Limb (tissue), 2 donors: ENCODE measurements at regions not wholly inside any gene's neighbourhood (a gene's known extent, or its start where the extent isn't known, plus 50 kb on each side); places are given as distances from the start of the nearest gene placed in this dataset.

Experiments
- DNase-seq, 2 donors: peaks; one replicate each; pipeline ENCODE4 v3.0.0-alpha.2; 2016; ENCODE audit errors: extremely low spot score in 2 of 2

DNA sequence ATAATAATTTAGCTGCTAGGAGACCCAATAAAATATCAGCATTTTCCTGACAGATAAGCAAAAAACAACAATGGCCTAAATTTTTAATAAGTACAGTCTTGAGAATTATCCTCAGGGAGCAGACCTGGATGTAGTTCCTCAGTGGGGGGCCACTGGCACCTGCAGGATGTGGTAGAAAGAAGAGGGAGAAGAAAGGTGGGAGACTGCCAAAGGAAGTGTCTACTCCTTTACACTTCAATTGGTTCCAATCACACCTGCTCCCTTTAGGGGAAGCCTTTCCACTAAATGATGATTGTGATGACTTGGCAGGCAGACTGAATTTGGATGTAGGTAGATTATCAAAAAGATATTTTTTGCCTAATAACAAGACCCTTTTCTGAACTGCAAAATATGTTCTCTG lies 353.0 kb upstream of the SATB1 start:
- no peak for DNase-seq

DNA sequence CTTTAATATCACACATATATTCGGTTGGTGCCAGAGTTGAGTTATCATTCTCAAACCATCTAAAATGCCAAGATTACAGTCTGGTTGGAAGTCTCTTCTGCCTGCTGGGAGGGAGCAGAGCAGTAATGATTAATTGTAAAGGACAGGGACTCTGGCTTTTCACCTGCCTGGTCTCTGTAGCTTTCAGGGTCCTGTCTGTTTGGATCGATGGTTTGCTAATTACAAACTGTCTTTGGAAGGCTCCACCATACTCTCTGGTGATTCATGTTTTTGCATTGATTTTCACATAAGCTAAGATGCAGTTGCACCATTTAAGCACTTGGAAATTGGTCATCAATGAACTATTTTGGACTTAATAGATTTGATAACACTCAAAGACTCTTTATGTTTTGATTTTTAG lies 350.4 kb upstream of the SATB1 start:
- DNase-seq, result no peak

DNA sequence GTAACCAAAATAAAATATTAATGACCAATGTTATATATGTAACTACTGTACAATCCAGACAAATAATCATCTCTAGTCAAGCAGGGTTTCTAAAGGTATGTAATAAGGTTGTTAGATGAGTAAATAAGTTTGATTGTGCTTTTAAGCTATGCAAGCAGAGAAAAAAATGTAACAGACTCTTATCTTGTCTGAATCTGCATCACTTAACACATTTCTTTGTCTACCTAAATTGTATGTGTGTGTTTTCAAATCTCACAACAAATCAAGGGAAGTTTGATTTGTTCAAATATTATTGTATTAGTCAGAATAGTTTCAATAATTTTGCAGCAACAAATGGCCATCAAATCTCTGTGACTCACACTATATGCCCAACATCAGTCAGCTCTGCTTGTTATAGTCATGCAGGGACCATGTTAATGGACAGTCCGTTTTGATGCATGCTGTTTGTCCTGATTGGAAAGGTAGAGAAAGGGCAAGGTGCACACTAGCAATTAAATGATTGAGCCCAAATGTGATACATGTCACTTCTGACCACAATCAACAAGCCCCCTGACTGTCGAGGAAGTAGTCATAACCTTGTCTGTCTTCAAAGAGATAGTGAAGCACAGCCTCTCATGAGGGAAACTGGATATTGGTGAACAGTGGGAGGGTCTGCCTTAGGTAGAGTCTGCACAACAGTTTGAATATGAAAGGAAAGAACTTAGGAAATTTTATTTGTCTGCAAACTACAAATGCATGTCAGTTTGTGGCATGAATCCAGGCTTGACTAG lies 349.4 kb upstream of the SATB1 start:
- DNase-seq, result no peak

DNA sequence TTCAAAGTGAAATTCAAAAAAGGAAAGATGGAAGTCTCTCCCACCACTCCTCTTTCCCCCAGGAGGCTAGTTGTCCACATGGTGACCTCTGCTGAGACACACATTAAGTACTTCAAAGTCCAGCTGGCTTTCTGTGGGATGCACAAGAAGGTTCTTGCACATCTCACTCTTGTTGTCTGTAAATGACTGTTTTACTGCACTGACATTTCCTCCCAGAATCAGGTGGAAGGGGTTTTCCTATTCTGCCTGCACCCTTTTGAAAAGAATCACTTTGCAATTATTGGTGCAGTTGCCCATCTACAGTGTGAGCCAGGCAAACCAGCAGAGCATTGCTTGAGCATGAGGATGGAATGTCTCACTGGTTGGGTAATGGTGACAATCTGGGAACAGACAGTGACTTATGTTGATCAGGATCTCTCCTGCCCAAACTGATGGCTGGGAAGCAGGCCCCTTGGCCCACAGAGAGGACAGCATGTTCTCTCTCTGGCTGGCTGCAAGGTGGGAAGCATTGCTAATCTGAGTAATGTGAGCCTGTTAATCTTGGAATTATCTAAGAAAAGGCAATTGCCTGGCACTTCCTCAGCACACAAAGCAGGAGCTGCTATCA lies 347.7 kb upstream of the SATB1 start:
- no peak for DNase-seq

DNA sequence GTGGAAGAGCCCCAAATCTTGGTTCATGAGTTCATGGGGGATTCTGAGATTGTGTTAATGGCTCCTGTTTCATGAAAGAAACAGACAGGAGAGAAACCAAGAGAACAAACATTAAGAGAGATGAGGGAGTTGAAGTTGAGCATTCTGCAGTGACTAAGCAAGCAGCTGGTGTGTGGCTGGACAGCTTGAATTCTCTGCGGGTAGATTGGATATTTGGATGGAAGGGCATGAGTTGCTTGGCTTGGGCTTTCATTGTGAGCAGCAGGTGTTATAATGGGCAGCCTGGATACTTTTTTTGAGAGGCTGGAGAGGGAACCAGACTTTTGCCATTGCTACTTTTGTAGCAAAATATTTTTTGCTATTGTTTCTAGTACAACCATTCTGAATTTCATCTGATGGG lies 346.8 kb upstream of the SATB1 start:
- DNase-seq, result no peak

DNA sequence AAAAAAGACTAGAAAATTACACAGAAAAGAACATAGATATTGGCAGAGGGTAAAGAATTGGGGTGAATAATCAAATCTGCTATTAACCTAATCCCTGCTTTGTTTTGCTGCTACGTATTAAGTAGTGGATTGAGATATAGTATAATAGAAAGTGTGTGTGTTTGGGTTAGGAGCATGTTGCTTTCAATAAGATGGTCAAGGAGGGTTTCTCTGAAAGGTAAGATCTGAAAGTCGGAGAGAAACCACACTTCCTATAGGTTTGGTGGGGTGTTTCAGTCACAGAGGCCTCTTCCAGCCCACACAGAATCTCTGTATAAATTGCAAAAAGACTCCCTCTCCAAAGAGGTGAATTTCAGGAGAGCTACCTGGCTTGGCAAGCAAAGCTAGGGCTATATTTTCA lies 345.7 kb upstream of the SATB1 start:
- no peak for DNase-seq

DNA sequence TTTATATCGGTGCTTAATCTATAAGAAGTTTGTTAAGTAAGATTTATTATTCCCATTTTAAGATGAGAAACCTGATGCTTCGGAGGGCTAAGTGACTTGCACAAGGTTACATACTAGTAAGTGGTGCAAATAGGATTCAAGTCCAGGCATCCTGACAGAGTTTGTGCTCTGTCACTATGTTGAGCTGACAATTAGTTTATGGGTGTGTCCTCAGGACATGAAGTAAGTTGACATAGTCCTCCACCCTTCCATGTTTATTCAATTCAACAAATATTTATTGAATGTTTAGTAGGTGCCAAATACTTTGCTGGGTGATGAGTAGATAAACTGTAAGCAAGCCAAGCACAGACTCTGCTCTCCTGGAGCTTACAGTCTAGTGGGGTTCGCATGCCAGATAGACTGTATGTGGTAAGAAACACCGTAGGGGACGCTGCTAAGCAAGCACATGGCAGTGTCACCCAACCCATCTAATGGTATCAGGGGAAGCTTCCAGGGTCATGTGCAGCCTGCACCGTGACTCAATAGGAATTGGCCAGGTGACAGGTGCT lies 342.7 kb upstream of the SATB1 start:
- no peak for DNase-seq

DNA sequence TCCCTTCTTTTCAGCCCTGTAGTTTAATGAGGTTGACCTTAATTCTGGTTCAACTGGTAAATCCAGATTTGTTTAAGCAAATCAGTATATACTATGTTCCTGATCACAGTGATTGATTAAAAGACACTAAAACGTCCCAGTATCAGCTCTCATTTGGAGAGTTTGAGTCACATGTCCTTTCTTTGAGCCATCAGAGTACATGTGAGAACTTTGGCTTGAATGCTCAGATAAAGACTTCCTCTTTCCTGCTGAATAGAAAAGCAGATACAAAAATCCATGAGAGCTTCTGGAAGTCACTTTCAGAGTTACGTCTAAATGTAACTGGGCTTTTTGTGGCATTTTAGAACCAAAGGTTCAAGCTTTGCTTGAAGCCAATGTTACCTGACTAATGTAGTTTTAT lies 341.8 kb upstream of the SATB1 start:
- DNase-seq, result no peak

DNA sequence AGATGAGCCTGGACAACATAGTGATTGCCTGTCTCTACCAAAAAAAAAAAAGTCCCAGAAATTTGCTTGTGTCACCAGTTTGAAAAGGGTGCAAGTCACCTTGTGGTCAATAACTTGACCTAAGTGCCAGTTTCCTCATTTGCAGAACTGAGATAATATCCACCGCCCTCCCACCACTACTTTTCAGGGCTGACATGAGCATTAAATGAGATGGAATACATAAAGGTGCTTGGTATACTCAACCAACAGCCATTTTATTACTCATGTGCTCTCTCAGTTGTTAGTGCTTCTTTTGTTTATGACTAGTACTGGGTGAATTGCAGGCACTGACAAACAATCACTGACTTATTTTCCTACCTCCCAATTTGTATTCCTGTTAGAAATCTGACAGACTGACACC lies 340.5 kb upstream of the SATB1 start:
- DNase-seq, result no peak

DNA sequence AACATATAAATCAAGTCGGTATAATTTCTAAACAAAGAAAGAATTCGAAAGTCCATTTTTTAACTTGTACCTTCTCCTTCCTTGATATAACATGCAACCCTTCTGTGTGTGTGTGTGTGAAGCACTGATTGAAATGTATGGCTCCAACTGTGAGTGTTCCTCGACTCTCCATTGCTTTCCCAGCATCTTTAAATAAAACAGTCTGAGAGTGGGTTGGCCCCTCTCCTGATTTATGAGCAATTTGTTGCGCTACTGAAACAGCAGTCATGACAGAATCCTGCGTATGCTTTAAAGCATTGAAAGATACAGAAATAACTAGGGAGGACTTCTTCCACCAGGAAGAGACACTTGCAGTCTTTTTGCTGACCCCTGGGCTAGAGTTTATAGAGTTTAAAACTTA lies 340.0 kb upstream of the SATB1 start:
- no peak for DNase-seq

DNA sequence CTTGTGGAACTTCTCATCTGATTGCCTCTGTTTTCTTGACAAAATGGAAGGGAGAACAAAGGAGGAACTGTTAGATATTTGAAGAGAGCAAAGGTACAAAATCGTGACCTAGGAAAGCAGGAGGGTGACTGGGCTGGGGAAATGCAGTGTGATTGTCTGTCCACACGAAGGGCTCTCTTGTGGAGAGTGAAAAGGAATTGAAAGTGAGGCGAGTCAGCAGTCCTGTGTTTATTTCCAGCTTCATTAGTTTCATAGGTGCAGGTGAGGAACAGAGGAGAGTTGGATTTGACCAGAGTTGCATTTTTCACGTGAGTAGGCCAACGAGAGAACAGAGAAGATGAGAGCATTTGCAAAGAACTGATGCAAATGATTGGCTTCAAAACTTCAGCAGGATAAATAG lies 336.4 kb upstream of the SATB1 start:
- no peak for DNase-seq

DNA sequence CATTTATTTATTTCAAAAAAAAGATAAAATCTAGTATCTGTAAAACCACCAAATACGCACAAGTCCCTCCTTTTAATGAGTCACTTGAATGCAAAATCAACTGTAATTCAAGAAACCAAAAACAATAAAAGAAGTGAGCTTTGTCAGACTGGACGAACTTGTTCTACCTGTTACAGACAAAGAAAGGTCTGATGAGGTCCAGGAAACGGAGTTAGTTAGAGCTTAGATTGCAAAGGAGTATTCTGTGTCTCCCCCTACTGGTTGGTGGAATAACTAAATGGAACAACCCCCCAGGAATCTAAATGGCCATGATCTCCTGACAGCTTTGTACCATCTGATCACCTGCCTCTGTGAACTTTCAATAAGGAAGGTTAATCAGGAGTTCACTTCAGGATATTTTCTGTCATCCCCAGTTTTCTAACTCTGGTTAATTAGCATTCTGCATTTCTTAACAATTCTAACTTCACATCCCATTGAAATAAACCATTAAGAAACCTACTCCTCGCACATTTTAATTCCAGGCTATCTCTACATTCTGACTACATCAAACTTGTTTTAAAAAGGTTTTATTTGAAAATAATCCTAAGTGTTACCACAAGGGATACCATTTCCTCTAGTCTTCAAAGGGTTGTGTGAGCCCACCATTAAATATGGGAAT lies 333.0 kb upstream of the SATB1 start:
- DNase-seq, result no peak

DNA sequence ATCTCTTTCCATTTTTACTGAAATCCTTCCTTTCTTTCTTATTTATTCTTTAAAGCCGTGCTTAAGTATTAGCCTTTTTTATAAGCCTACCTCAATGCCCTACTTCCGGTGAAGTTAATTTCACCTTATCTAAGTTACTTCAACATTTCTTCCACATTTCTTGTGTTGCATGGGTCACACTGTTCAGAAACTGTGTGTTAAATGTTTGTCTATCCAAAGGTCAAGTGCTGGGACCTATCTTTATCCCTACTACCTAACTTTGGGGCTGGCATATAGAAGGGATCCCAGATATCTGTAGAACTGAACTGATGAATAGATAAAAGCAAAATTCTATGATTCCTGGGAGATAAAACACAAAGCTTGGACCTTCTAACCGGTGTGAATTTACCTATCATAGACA lies 332.3 kb upstream of the SATB1 start:
- DNase-seq, result no peak

DNA sequence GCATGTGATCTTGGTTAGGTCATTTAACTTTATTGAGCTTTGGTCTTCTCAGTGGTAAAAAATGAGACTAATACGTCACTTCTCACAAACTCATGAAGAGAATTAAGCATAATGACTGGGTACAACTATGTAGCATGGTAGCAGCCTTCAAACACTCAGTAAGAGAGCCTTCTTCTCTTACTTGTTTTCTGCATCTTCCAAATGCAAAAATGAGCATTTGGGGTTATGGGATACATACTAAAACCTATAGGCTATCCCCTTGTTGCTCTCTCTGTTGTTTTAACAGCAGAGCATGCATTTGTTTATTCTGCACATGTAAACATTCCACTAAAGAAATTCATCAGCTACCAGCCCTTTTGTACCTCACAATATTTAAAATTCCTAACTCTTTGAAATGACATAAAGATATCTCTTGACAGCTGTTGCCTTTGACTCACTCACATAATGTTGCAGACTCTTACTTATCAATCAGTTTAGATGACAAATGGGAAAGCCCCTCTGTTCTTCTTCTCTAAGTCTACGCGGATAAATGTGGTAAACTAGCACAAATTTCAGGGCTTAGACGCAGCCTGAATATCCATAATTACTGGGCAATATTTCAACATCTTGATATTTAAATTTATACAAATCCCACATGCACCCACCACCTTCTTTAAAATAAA lies 327.3 kb upstream of the SATB1 start:
- DNase-seq, result no peak

DNA sequence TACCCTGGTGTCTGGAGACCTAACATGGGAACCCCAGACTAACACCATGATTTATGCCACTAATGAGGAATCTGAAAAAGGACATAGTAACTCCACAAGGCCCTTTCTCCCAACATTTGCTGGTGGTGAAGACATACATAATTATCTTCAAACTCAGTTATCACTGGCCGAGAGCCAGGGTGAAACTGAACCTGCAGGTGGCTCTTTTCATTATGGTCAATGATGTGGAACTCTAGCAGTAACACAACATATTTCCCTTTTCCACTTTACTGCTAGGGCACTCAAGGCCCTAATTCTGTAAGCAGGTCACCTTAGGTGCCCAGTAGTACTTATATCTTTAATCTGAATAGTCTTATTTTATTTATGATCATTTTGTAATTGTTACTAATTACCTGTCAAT lies 326.4 kb upstream of the SATB1 start:
- no peak for DNase-seq

DNA sequence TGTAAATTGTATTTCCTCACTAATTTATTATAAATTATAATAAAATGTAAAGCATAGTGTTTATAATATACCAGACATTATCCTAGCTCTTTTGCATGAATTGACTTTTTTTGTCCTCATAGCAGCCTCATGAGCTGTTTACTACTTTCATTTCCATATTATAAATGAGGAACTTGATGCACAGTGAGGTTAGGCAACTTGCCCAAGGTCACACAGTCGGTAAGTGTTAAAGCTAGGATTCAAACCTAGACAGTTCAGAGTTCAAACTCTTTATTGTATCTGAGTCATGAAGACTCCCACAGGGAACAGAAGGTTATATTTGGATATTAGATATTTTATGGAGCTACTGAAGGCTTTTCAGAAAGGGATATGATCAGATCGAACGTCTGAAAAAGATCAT lies 322.2 kb upstream of the SATB1 start:
- DNase-seq, result no peak

DNA sequence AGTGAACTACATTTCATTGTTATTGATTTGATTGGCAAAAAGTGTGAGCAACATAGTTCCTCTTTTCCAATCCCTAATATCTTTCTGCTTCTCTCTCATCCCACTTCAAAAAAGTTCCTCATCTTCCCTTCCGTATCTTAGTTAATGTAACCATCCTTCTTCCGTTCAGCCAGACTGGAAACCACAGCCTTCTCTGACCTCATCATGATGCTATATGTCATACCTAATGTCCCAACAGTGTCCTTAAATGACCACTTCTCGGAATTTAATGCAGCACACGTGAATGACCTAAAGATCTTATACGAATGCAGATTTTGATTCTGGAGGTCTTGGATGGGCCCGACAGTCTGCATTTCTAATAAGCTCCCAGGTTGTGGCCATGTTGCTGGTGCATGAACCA lies 320.3 kb upstream of the SATB1 start:
- no peak for DNase-seq

DNA sequence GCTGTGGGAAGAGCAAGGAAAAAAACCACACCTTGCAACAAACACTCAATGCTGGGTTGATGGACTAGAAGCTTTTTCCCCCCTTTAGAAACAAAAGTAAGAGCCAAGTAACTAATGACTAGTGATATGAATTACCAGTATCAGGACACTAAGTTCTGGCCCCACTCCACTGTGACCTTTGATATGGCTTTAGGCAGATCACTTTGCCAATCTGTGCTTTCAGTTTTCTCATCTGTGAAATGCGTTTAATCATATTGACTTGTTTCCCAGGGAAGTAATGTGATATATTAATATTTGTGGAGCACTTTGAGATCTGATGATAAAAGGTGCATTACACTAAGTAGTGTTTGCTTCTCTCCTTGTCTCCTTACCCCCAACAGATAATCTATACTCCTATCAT lies 319.3 kb upstream of the SATB1 start:
- DNase-seq, result no peak

DNA sequence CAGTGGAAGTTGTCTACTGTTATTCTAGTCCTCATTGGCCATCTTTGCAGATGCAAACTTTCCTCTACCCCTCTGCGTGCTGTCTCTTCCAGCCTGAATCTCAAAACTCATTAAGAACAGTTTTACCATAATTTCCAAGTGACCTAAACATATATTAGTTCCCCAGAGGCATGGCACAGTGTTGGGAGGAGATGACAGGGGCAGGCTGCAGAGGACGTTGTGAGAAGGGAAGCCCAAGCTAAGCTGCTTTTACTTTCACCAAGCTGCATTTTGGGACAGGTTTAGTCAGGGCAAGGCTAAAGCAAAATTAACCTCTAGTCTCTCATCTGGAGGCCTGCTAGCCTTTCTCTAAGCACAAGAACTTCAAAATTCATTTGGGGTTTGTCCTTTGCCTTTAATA lies 318.6 kb upstream of the SATB1 start:
- no peak for DNase-seq

DNA sequence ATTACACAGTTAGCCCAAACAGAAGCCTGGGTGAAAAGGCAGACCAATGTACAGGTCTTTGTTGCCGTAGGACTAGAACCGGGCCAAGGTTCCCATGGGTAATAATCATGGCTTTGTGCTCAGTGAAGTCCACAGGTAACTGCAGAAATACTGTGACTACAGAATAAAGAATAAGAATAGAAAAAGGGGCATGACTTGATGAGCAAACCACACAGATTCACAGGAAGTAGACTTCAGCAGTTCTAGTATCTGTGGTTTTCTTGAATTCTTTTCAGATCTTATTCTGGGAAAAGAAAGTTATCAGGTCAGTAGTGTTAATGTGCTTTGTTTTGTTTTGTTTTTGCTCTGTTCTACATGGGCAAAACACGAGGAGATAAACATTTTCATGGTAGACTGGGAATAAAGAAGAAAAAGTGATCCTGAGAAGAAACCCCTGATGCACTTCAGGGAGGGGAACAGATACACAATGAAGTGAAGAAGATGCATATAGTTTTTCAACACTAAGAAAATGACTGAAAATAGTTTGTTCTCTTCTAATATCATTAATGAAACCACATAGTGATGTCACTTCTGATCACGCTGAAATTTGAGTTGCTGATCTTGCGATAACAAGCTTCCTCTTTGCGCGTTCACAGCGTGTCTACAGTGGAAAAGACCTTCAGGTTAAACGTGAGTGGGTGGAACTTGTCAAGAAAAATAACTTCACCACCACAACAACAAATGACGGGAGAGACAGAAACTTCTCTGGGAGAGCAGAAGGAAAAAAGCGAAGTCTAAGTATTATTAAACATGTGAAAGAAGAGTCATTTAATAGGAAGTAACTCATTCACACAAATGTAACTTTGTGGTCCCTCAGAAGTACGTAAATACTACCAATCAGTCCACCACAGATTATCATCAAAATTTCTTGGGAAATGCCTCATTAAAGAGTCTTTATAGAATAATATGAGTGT lies 315.8 kb upstream of the SATB1 start:
- no peak for DNase-seq

DNA sequence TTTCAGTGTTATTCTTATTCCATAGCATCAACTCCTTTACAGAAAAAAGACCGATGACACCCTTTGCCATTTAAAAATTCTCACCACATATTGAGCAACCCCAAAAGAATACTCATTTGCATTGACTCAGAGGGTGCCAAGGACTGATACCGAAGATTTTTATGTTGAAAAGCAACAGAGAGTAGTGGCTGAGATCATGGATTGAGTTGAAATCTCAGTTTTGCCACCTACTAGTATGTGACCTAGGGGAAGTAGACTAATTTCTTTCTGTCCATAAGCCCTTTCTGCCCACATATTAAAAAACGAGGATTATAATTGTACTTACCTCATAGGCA lies 313.9 kb upstream of the SATB1 start:
- no peak for DNase-seq
